ENCODE measurements at regions not wholly inside any gene's neighbourhood (a gene's known extent, or its start where the extent isn't known, plus 50 kb on each side); places are given as distances from the start of the nearest gene placed in this dataset.
"Not testable (repeated sequence)": the region's sequence is repeated elsewhere in the genome, so short reads cannot be mapped to it uniquely, and the experiment has no call there.

- DNase-seq = no peak
Observed at GRCh38 chr11:45402049-45402630, 116.0 kb upstream of the SYT13 start.

GRCh38 chr11:45400591-45400990 lies 114.5 kb upstream of the SYT13 start:
- DNase-seq = no peak

GRCh38 chr11:45399166-45399565 lies 113.0 kb upstream of the SYT13 start:
- no peak for DNase-seq

GRCh38 chr11:45398325-45398724 lies 112.2 kb upstream of the SYT13 start:
- DNase-seq = no peak

GRCh38 chr11:45396394-45396793 lies 110.3 kb upstream of the SYT13 start:
- no peak for DNase-seq

GRCh38 chr11:45395947-45396346 lies 109.8 kb upstream of the SYT13 start:
- no peak for DNase-seq

- no peak for DNase-seq
Observed at GRCh38 chr11:45395421-45395820, 109.3 kb upstream of the SYT13 start.

GRCh38 chr11:45394294-45395085 lies 108.3 kb upstream of the SYT13 start:
- no peak for DNase-seq

GRCh38 chr11:45393826-45394225 lies 107.7 kb upstream of the SYT13 start:
- DNase-seq = no peak

- DNase-seq = no peak
Observed at GRCh38 chr11:45393334-45393733, 107.2 kb upstream of the SYT13 start.

- DNase-seq = no peak
Observed at GRCh38 chr11:45392591-45393091, 106.5 kb upstream of the SYT13 start.

GRCh38 chr11:45392154-45392553 lies 106.0 kb upstream of the SYT13 start:
- DNase-seq = no peak

- no peak for DNase-seq
Observed at GRCh38 chr11:45391168-45391850, 105.2 kb upstream of the SYT13 start.

GRCh38 chr11:45390407-45390806 lies 104.3 kb upstream of the SYT13 start:
- DNase-seq = no peak

GRCh38 chr11:45388472-45388871 lies 102.3 kb upstream of the SYT13 start:
- no peak for DNase-seq

GRCh38 chr11:45387885-45388284 lies 101.7 kb upstream of the SYT13 start:
- DNase-seq = not testable (repeated sequence)

GRCh38 chr11:45386972-45387371 lies 100.8 kb upstream of the SYT13 start:
- DNase-seq = peak; percentile 70

- no peak for DNase-seq
Observed at GRCh38 chr11:45385844-45386243, 99.7 kb upstream of the SYT13 start.

- DNase-seq = no peak
Observed at GRCh38 chr11:45385423-45385822, 99.3 kb upstream of the SYT13 start.

- DNase-seq = no peak
Observed at GRCh38 chr11:45384711-45385241, 98.6 kb upstream of the SYT13 start.

- no peak for DNase-seq
Observed at GRCh38 chr11:45384016-45384415, 97.9 kb upstream of the SYT13 start.

- no peak for DNase-seq
Observed at GRCh38 chr11:45383224-45383623, 97.1 kb upstream of the SYT13 start.

- no peak for DNase-seq
Observed at GRCh38 chr11:45382133-45382878, 96.2 kb upstream of the SYT13 start.
